ENCODE measurements at regions not wholly inside any gene's neighbourhood (a gene's known extent, or its start where the extent isn't known, plus 50 kb on each side); places are given as distances from the start of the nearest gene placed in this dataset.

GRCh38 chr10:128178302-128178958 is 52.2 kb upstream of the MKI67 start:
- TF ChIP-seq CTCF (IDR thresholded peaks at IDR 0.05; ENCODE audit: borderline replicate concordance, extremely low read depth, low read length, poor library complexity, severe bottlenecking) (peak; percentile 84), EZH2 (IDR thresholded peaks at IDR 0.05; ENCODE audit: borderline replicate concordance, low read depth, low read length, severe bottlenecking) (no peak)
